GM13976 (cell line): ENCODE measurements at regions not wholly inside any gene's neighbourhood (a gene's known extent, or its start where the extent isn't known, plus 50 kb on each side); places are given as distances from the start of the nearest gene placed in this dataset.

Experiments
- DNase-seq: peaks from one replicate; pipeline ENCODE4 v3.0.0; 2012; ENCODE audit warnings: low spot score
- in situ Hi-C: fragments of 300-500 bp; cut with MboI; formaldehyde crosslinking; loops from one replicate; pipeline ENCODE4 v1.12.0; 2022; ENCODE audit warnings: low sequenced_read_pairs, mixed read lengths, inconsistent platforms; ENCODE audit not compliant: unreplicated experiment
- TF ChIP-seq, protein P1 (sequence below): IDR thresholded peaks from 2 replicates; pipeline ENCODE4 v1.5.1; 2012; ENCODE audit warnings: borderline replicate concordance, mild to moderate bottlenecking; ENCODE audit not compliant: insufficient read depth; ENCODE audit errors: extremely low read depth, missing control alignments, control extremely low read depth

DNA sequence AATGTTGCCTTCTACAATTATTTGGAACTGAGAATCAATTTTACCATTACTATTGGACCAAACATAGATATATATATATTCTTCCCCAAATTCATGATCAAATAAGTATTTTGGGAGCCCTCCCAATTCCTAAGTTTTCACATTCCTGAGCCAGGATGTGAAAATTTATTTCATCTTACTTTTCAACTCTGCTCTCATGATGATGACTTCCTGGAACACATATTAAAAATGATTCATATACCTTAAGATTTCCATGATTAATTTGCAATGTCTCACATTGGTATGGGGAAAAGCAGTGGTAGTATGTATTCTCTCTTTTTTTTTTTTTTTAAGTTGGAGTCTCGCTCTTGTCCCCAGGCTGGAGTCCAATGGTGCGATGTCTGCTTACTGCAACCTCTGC is 596.1 kb upstream of the ZEB2 start:
- in situ Hi-C loops = no loop called here
- TF ChIP-seq, protein P1, sequence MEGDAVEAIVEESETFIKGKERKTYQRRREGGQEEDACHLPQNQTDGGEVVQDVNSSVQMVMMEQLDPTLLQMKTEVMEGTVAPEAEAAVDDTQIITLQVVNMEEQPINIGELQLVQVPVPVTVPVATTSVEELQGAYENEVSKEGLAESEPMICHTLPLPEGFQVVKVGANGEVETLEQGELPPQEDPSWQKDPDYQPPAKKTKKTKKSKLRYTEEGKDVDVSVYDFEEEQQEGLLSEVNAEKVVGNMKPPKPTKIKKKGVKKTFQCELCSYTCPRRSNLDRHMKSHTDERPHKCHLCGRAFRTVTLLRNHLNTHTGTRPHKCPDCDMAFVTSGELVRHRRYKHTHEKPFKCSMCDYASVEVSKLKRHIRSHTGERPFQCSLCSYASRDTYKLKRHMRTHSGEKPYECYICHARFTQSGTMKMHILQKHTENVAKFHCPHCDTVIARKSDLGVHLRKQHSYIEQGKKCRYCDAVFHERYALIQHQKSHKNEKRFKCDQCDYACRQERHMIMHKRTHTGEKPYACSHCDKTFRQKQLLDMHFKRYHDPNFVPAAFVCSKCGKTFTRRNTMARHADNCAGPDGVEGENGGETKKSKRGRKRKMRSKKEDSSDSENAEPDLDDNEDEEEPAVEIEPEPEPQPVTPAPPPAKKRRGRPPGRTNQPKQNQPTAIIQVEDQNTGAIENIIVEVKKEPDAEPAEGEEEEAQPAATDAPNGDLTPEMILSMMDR = no peak
- DNase-seq = no peak

DNA sequence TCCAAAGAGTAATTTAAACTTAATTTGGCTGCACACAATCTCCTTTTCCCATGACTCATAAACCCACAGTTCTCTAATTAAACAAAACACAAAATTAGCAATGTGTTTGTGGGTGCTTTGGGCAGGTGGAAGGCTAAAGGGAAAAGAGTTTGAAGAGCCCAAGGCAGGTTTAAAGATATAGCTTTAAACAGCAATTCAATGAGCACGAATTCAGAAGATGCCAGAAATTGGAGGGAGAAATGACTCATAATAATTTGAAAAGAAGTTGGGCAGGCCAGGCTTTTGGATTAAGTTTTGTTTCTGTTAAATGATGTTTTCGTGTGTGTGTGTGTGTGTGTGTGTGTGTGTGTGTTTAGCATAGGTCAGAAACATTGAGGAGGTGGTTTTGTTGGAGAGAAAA is 594.8 kb upstream of the ZEB2 start:
- TF ChIP-seq, protein P1 = no peak
- no peak for DNase-seq
- in situ Hi-C loops = no loop called here

DNA sequence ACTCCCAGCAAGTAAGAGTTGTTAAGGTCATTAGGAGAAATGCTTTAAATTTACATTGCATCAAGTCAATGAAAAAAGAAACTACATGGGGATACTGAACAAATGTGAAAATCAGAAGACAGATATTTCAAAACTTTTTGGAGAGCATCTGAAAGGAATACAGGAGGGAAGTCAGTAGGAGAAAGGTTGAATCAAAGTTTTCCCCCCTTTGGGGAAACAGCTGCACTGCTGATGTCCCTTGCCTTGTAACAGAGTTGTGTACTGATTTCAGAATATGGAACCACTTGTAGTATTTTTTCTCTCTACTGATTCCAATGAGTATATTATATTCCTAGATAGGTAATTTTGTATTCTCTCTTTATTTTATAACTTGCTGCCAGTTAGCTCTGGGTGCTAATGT is 592.5 kb upstream of the ZEB2 start:
- DNase-seq = no peak
- in situ Hi-C loops = no loop called here
- TF ChIP-seq, protein P1 = no peak

DNA sequence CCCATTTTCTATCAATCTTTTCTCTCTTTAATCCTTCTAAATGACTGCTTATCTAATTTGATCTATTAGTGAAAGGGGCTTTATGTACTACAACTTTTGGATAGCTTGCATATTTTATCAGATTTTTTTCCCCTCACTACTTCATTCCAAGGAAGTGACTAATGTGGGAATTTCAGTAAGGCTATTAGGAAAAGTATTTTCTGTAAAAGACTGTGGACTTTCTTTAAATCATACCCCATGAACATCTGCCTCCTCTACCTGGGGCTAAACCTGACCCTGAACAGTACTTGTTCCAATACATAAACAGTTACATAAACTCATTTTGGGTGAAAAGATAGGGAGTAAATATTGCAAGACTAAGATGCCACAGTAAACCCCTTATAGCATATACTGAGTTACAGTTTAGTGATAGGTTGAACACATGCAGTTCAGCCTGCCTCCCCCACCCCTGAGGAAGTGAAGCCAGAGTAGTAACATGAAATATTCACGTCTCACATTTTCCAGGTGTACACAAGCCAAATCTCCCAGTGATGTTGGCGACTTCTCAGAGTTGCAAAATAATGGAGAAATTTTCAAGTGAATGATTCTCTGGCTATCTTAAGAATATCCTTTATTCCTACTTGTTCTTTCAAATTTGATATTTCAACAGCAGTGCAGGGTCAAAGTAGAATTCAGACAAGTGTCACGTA is 590.9 kb upstream of the ZEB2 start:
- in situ Hi-C loops = no loop called here
- TF ChIP-seq, protein P1 = no peak
- DNase-seq = no peak

DNA sequence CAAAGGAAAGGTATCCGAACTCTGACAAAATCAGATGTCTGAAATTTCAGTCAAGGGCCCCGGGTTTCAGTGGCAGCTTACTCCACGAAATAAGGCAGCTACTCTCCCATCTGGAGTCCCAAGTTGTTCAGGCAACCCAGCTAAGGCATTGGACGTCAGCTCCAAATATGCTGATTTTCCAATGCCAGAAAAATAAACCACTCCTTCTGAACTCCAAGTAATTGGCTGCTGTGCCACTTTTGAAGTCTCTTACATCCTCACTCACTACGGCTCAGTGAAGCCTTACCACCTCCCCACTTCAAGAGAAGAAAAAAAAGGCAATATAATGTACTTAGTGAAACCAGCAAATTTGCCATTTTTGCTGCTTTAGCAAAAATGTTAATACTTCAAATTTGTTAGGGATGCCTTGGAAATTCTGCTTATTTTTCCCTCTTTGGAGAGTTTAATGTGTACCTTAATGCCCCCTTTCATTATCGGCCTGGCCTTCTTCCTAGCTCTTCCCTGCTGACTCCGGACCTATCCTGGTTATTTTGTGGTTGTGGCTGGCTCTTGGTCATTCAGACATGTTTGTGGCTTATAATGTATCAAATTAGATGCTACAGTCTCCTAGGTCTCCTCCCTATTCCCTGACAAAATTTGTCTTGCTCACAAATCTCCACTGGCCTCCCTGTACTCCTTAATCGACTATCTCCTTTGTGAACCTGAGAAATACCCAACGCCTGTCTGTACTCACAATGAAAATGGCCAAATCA is 589.2 kb upstream of the ZEB2 start:
- TF ChIP-seq, protein P1 = no peak
- in situ Hi-C loops = no loop called here

DNA sequence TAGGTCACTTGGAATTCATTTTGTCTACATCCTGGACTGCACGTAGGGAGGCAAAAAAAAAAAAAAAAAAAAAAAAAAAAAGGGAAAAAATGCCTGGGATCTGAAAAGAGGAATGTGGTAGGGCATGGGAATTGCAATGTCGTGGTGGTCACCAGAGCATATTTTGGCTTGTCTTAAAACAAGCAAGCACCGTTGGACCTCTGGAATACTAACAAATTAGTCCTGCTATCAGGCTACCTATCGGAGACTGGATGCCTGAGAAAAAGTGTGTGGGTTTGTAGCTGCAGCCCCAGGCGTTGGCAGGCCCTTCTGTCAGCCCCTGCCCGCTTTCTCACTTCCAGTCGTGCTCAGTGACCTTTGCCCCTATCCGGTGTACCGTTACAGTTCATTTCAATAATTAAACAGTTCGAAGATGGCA is 588.5 kb upstream of the ZEB2 start:
- TF ChIP-seq, protein P1 = no peak
- no peak for DNase-seq
- in situ Hi-C loops = no loop called here

More for the DNA sequence above, 589.2 kb upstream of the ZEB2 start:
- DNase-seq = no peak

DNA sequence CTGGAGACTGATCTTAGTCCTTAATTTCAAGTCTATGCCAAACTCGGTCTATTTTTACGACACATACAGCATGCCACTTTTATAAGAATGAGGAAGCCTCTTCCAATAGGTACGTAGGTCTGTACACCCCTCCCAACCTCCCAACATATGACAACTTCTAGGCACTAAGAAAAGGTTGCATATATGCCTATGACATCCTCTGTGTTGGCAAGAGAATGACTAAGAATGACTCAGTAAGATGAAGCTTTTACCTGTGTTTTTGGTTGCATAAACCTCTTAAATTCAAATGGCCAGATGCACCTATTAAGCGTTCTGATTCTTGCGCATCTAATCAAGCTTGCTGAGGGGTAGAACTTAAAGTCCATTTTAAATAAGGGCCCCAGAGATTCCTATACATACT is 586.4 kb upstream of the ZEB2 start:
- TF ChIP-seq, protein P1 = no peak
- in situ Hi-C loops = no loop called here
- no peak for DNase-seq
